K562 (cell line): ENCODE measurements at regions not wholly inside any gene's neighbourhood (a gene's known extent, or its start where the extent isn't known, plus 50 kb on each side); places are given as distances from the start of the nearest gene placed in this dataset.

Experiments used
- ATAC-seq: fragments of 200-7000 bp; cut with Tn5 transposase; 3 replicates; pipeline ENCODE4 v1.9.1; 2020; ENCODE audit warnings: moderate library complexity
- BruUV-seq: library from RNA; stranded (reverse); fragments of 400-500 nt; replicated peaks from 2 replicates; lab custom pipeline; 2021; lab: Mats Ljungman, UMichigan
- CTCF ChIA-PET: fragments of 300-600 bp; formaldehyde crosslinking; extraction: SDS; loops from one replicate; lab custom pipeline; 2021; ENCODE audit warnings: low intra/inter-chr PET ratio; lab: Yijun Ruan, JAX
- POLR2A ChIA-PET: fragments of 300-600, 350-650 bp; sonication (Branson Sonifier 250); formaldehyde crosslinking; extraction: SDS; loops from one replicate; lab custom pipeline; 2021; ENCODE audit warnings: antibody characterized with exemption, inconsistent platforms; lab: Yijun Ruan, JAX
- DNase-seq, 4 experiments: peaks; one replicate each; pipeline versions ENCODE4 v3.0.0 to v3.0.0-alpha.2; 2011 to 2018; ENCODE audit warnings: low spot score in 3 of 4, mixed read lengths in 3 of 4; ENCODE audit errors: extremely low read depth in 1 of 4
- FAIRE-seq: peaks from 2 replicates; lab custom pipeline; 2011; peaks lifted over from hg19 to GRCh38; lab: Jason Lieb, UNC
- H2AFZ ChIP-seq: 2 replicates; pipeline ENCODE4 v1.6.0; 2011; ENCODE audit warnings: low read depth, low read length, control low read depth, inconsistent platforms
- H3K27ac ChIP-seq: fragments of 200-600 bp; 3 replicates; pipeline ENCODE4 v1.8.0; 2011; ENCODE audit warnings: low read depth, mild to moderate bottlenecking, control low read depth, inconsistent platforms, low read length, moderate library complexity, mixed read lengths; ENCODE audit errors: extremely low read depth
- H3K27me3 ChIP-seq, 2 experiments: fragments of 300-600 bp in 1 of 2; 2 replicates in 1 of 2; 3 replicates in 1 of 2; pipeline versions ENCODE4 v1.6.0 to v1.8.0; 2011; ENCODE audit warnings: inconsistent platforms in 2 of 2, low read length in 2 of 2, mild to moderate bottlenecking in 1 of 2, mixed read lengths in 1 of 2, moderate library complexity in 1 of 2; ENCODE audit not compliant: control insufficient read depth in 2 of 2, insufficient read depth in 2 of 2
- H3K36me3 ChIP-seq: fragments of 300-600 bp; 3 replicates; pipeline ENCODE4 v1.8.0; 2011; ENCODE audit warnings: mild to moderate bottlenecking, low read length, inconsistent platforms; ENCODE audit not compliant: control insufficient read depth, insufficient read depth
- H3K4me1 ChIP-seq, 2 experiments: fragments of 200-600 bp in 1 of 2; replicated peaks in 1 of 2; 2 replicates in 1 of 2; 3 replicates in 1 of 2; pipeline versions ENCODE4 v1.5.1 to v1.8.0; 2011; ENCODE audit warnings: inconsistent platforms in 2 of 2, low read length in 2 of 2, mild to moderate bottlenecking in 1 of 2, mixed read lengths in 1 of 2, moderate library complexity in 1 of 2; ENCODE audit not compliant: control insufficient read depth in 2 of 2, insufficient read depth in 2 of 2
- H3K4me2 ChIP-seq: 2 replicates; pipeline ENCODE4 v1.6.1; 2011; ENCODE audit warnings: low read length, control low read depth, inconsistent platforms, mixed read lengths; ENCODE audit not compliant: insufficient read depth
- H3K4me3 ChIP-seq: fragments of 200-600 bp; sonication (generic), shearing (Covaris generic); 2 replicates; pipeline ENCODE4 v1.5.1; 2016; ENCODE audit warnings: control low read depth, inconsistent platforms
- H3K79me2 ChIP-seq: fragments of 200-600 bp; 3 replicates; pipeline ENCODE4 v1.8.0; 2011; ENCODE audit warnings: low read length, inconsistent platforms; ENCODE audit not compliant: control insufficient read depth, insufficient read depth
- H3K9ac ChIP-seq, 2 experiments: 2 replicates each; pipeline versions ENCODE4 v1.6.0 to v1.6.1; 2011; ENCODE audit warnings: low read depth in 2 of 2, low read length in 2 of 2, control low read depth in 1 of 2, inconsistent platforms in 1 of 2, mild to moderate bottlenecking in 1 of 2, mixed read lengths in 1 of 2; ENCODE audit not compliant: insufficient read depth in 1 of 2
- H3K9me1 ChIP-seq: one replicate; pipeline ENCODE4 v1.6.0; 2011; ENCODE audit warnings: inconsistent platforms, mild to moderate bottlenecking, low read length, moderate library complexity; ENCODE audit not compliant: control insufficient read depth, insufficient read depth
- H3K9me3 ChIP-seq: replicated peaks from 2 replicates; pipeline ENCODE4 v1.5.1; 2011; ENCODE audit warnings: low read depth, low read length, inconsistent platforms; ENCODE audit not compliant: control insufficient read depth, insufficient read depth
- H4K20me1 ChIP-seq: replicated peaks from 2 replicates; pipeline ENCODE4 v1.6.1; 2011; ENCODE audit warnings: low read length, inconsistent platforms, mixed read lengths; ENCODE audit not compliant: control insufficient read depth, insufficient read depth
- CC2D1A ChIP-seq: fragments of 450-650 bp; IDR thresholded peaks from 2 replicates; pipeline ENCODE4 v1.6.1; 2017; ENCODE audit warnings: mild to moderate bottlenecking
- ELF4 ChIP-seq: fragments of 450-650 bp; formaldehyde crosslinking; IDR thresholded peaks from 2 replicates; pipeline ENCODE4 v1.4.0; 2022; ENCODE audit warnings: missing genetic modification characterization
- GATAD2A ChIP-seq: fragments of 450-650 bp; IDR thresholded peaks from 2 replicates; pipeline ENCODE4 v1.6.1; 2017
- HDAC2 ChIP-seq: fragments of 450-650 bp; IDR thresholded peaks from 2 replicates; pipeline ENCODE4 v1.6.1; 2016; ENCODE audit warnings: mild to moderate bottlenecking
- TARDBP ChIP-seq: fragments of 450-650 bp; IDR thresholded peaks from 2 replicates; pipeline ENCODE4 v1.6.1; 2016
- ZBTB7A ChIP-seq: IDR thresholded peaks from 2 replicates; pipeline ENCODE4 v1.6.1; 2011; ENCODE audit warnings: low read depth, mild to moderate bottlenecking, low read length, moderate library complexity, borderline replicate concordance; ENCODE audit not compliant: control insufficient read depth
- ZNF124 ChIP-seq: sonication (generic); formaldehyde crosslinking; IDR thresholded peaks from 2 replicates; pipeline ENCODE4 v1.8.1; 2022; ENCODE audit warnings: missing genetic modification reagents
- ZNF766 ChIP-seq: fragments of 200-800 bp; sonication (Bioruptor generic); conservative IDR thresholded peaks from 2 replicates; pipeline ENCODE4 v1.6.1; 2016; ENCODE audit warnings: missing genetic modification characterization, missing compliant biosample characterization
- WGBS: fragments of 100-300 bp; shearing (Covaris generic); methylation state at CpG from one replicate; pipeline ENCODE4 v1.1.6; 2016; ENCODE audit warnings: low coverage, mixed read lengths; ENCODE audit not compliant: insufficient coverage; ENCODE audit errors: missing lambda C conversion rate; 5-methylcytosine and 5-hydroxymethylcytosine counted together
- in situ Hi-C: fragments of 300-500 bp; cut with MboI; formaldehyde crosslinking; loops from 4 replicates; pipeline ENCODE4 v1.15.0; 2018; ENCODE audit warnings: inconsistent platforms, mixed read lengths
- intact Hi-C: fragments of 100-400 bp; cut with micrococcal nuclease; formaldehyde crosslinking; loops from 2 replicates; pipeline ENCODE4 v1.14.2; 2022
- TF ChIP-seq, protein P1 (sequence below), 2 experiments: fragments of 450-650 bp in 1 of 2; sonication (generic) in 1 of 2; formaldehyde crosslinking; conservative IDR thresholded peaks; 2 replicates each; pipeline versions ENCODE4 v1.4.0 to v1.8.1; 2020 to 2022; ENCODE audit warnings: mild to moderate bottlenecking in 1 of 2, missing genetic modification reagents in 1 of 2
- TF ChIP-seq, protein P2 (sequence below): IDR thresholded peaks from 2 replicates; pipeline ENCODE4 v1.6.1; 2014; ENCODE audit warnings: antibody characterized with exemption
- TF ChIP-seq, protein P3 (sequence below): fragments of 450-650 bp; IDR thresholded peaks from 2 replicates; pipeline ENCODE4 v1.6.1; 2017; ENCODE audit warnings: antibody characterized with exemption
- TF ChIP-seq, protein P4 (sequence below): fragments of 450-650 bp; formaldehyde crosslinking; IDR thresholded peaks from 2 replicates; pipeline ENCODE4 v1.4.0; 2020; ENCODE audit warnings: mild to moderate bottlenecking
- TF ChIP-seq, protein P5 (sequence below): sonication (generic); formaldehyde crosslinking; IDR thresholded peaks from 2 replicates; pipeline ENCODE4 v1.8.0; 2023; ENCODE audit warnings: mild to moderate bottlenecking, missing genetic modification reagents

DNA sequence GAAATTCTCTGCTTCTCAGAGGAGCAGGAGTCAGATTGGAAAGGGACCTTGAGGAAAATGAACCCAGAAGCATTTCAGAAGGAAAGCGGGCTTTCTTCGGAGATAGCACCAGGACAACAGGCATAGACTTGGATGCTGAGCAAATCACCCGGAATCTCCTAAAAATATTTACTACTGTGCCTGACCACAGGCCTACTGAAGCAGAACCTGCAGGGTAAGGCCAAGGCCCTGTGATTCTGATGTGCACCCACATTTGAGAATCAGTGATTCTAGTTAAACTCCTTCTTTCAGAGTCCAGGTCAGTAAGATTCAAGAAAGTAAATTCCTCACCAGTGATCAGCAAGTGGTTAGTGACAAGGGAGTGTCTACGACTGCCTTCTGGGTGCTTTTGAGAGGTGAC is 307.3 kb upstream of the DUSP10 start:
- FAIRE-seq = no peak
- intact Hi-C loops (no loop called here), in situ Hi-C loops (no loop called here)
- no peaks in the 10 kb centered on the region for H3K4me1 ChIP-seq
- CTCF ChIA-PET = no interaction called here
- H3K4me3 ChIP-seq = no peak overlapping the region
- ATAC-seq = no peak
- H4K20me1 ChIP-seq = no peaks in the 10 kb centered on the region
- DNase-seq = no peak
- no peaks in the 10 kb centered on the region for H3K79me2 ChIP-seq
- no peaks in the 10 kb centered on the region for H3K9me3 ChIP-seq
- BruUV-seq = no TSS peak
- no peaks in the 10 kb centered on the region for H3K9me1 ChIP-seq
- WGBS = 4% methylated on average over 4 of the region's 4 CpGs
- no peak overlapping the region for H3K9ac ChIP-seq
- H3K4me2 ChIP-seq = no peak overlapping the region
- H3K27me3 ChIP-seq = peaks cover 0 to 11% of the 10 kb centered on the region in 2 experiments; a peak in 2 of 5 replicates
- POLR2A ChIA-PET = no interaction called here
- no peak overlapping the region for H3K27ac ChIP-seq
- no peak overlapping the region for H2AFZ ChIP-seq
- H3K36me3 ChIP-seq = no peaks in the 10 kb centered on the region
- TF ChIP-seq, protein P1, sequence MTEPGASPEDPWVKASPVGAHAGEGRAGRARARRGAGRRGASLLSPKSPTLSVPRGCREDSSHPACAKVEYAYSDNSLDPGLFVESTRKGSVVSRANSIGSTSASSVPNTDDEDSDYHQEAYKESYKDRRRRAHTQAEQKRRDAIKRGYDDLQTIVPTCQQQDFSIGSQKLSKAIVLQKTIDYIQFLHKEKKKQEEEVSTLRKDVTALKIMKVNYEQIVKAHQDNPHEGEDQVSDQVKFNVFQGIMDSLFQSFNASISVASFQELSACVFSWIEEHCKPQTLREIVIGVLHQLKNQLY (CRISPR knock-in tag; conservative IDR thresholded peaks at IDR 0.05) = no peak
- TF ChIP-seq, protein P2, sequence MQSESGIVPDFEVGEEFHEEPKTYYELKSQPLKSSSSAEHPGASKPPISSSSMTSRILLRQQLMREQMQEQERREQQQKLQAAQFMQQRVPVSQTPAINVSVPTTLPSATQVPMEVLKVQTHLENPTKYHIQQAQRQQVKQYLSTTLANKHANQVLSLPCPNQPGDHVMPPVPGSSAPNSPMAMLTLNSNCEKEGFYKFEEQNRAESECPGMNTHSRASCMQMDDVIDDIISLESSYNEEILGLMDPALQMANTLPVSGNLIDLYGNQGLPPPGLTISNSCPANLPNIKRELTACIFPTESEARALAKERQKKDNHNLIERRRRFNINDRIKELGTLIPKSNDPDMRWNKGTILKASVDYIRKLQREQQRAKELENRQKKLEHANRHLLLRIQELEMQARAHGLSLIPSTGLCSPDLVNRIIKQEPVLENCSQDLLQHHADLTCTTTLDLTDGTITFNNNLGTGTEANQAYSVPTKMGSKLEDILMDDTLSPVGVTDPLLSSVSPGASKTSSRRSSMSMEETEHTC = no peak
- TF ChIP-seq CC2D1A = no peak
- no peak for TF ChIP-seq ZBTB7A
- TF ChIP-seq ZNF766 (CRISPR knock-in tag) = no peak
- no peak for TF ChIP-seq ELF4 (CRISPR knock-in tag)
- no peak for TF ChIP-seq HDAC2
- TF ChIP-seq, protein P3, sequence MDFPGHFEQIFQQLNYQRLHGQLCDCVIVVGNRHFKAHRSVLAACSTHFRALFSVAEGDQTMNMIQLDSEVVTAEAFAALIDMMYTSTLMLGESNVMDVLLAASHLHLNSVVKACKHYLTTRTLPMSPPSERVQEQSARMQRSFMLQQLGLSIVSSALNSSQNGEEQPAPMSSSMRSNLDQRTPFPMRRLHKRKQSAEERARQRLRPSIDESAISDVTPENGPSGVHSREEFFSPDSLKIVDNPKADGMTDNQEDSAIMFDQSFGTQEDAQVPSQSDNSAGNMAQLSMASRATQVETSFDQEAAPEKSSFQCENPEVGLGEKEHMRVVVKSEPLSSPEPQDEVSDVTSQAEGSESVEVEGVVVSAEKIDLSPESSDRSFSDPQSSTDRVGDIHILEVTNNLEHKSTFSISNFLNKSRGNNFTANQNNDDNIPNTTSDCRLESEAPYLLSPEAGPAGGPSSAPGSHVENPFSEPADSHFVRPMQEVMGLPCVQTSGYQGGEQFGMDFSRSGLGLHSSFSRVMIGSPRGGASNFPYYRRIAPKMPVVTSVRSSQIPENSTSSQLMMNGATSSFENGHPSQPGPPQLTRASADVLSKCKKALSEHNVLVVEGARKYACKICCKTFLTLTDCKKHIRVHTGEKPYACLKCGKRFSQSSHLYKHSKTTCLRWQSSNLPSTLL = no peak
- no peak for TF ChIP-seq TARDBP
- no peak for TF ChIP-seq ZNF124 (CRISPR knock-in tag)
- TF ChIP-seq, protein P4, sequence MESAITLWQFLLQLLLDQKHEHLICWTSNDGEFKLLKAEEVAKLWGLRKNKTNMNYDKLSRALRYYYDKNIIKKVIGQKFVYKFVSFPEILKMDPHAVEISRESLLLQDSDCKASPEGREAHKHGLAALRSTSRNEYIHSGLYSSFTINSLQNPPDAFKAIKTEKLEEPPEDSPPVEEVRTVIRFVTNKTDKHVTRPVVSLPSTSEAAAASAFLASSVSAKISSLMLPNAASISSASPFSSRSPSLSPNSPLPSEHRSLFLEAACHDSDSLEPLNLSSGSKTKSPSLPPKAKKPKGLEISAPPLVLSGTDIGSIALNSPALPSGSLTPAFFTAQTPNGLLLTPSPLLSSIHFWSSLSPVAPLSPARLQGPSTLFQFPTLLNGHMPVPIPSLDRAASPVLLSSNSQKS (CRISPR knock-in tag) = no peak
- TF ChIP-seq, protein P5, sequence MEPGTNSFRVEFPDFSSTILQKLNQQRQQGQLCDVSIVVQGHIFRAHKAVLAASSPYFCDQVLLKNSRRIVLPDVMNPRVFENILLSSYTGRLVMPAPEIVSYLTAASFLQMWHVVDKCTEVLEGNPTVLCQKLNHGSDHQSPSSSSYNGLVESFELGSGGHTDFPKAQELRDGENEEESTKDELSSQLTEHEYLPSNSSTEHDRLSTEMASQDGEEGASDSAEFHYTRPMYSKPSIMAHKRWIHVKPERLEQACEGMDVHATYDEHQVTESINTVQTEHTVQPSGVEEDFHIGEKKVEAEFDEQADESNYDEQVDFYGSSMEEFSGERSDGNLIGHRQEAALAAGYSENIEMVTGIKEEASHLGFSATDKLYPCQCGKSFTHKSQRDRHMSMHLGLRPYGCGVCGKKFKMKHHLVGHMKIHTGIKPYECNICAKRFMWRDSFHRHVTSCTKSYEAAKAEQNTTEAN = no peak
- no peak for TF ChIP-seq GATAD2A
